GM23248 (cell line): ENCODE measurements at regions not wholly inside any gene's neighbourhood (a gene's known extent, or its start where the extent isn't known, plus 50 kb on each side); places are given as distances from the start of the nearest gene placed in this dataset.
A peak's percentile ranks its signal among the peaks of the same experiment; 100 is the strongest.

Experiments
- DNase-seq: peaks from one replicate; pipeline ENCODE4 v3.0.0-alpha.2; 2015
- H2AFZ ChIP-seq: fragments of 200-600 bp; sonication (generic); 2 replicates; pipeline ENCODE4 v1.6.1; 2016; ENCODE audit warnings: antibody characterized with exemption
- H3F3A ChIP-seq: fragments of 200-600 bp; sonication (generic); 2 replicates; pipeline ENCODE4 v1.6.1; 2016; ENCODE audit warnings: mild to moderate bottlenecking, antibody characterized with exemption, mixed run types; ENCODE audit not compliant: insufficient read depth
- H3K27ac ChIP-seq: fragments of 200-600 bp; sonication (generic); 2 replicates; pipeline ENCODE4 v1.5.1; 2016; ENCODE audit warnings: mild to moderate bottlenecking
- H3K27me3 ChIP-seq: fragments of 200-600 bp; sonication (generic); replicated peaks from 2 replicates; pipeline ENCODE4 v1.6.1; 2016; ENCODE audit warnings: mild to moderate bottlenecking; ENCODE audit not compliant: insufficient read depth
- H3K36me3 ChIP-seq: fragments of 200-600 bp; sonication (generic); 2 replicates; pipeline ENCODE4 v1.6.1; 2016; ENCODE audit warnings: low read depth, mild to moderate bottlenecking
- H3K4me1 ChIP-seq: fragments of 200-600 bp; sonication (generic); 2 replicates; pipeline ENCODE4 v1.6.1; 2016; ENCODE audit warnings: mild to moderate bottlenecking; ENCODE audit not compliant: insufficient read depth
- H3K4me2 ChIP-seq: fragments of 200-600 bp; sonication (generic); one replicate; pipeline ENCODE4 v1.6.1; 2016; ENCODE audit warnings: mild to moderate bottlenecking; ENCODE audit not compliant: unreplicated experiment
- H3K4me3 ChIP-seq: fragments of 200-600 bp; sonication (generic); 2 replicates; pipeline ENCODE4 v1.5.1; 2016; ENCODE audit warnings: mild to moderate bottlenecking
- H3K79me2 ChIP-seq: fragments of 200-600 bp; sonication (generic); 2 replicates; pipeline ENCODE4 v1.6.1; 2016; ENCODE audit warnings: mild to moderate bottlenecking; ENCODE audit not compliant: insufficient read depth
- H3K9ac ChIP-seq: fragments of 200-600 bp; sonication (generic); 2 replicates; pipeline ENCODE4 v1.6.1; 2016; ENCODE audit warnings: mild to moderate bottlenecking
- H3K9me2 ChIP-seq: fragments of 200-600 bp; sonication (generic); 2 replicates; pipeline ENCODE4 v1.6.1; 2016; ENCODE audit warnings: mixed run types, mild to moderate bottlenecking, moderate library complexity; ENCODE audit not compliant: insufficient read depth
- H3K9me3 ChIP-seq: fragments of 200-600 bp; sonication (generic); one replicate; pipeline ENCODE4 v1.6.1; 2017; ENCODE audit warnings: low read depth
- H4K20me1 ChIP-seq: fragments of 200-600 bp; sonication (generic); 2 replicates; pipeline ENCODE4 v1.6.0; 2016; ENCODE audit not compliant: insufficient read depth
- EZH2 ChIP-seq: fragments of 200-600 bp; sonication (generic); IDR thresholded peaks from 2 replicates; pipeline ENCODE4 v1.6.1; 2018; ENCODE audit warnings: antibody characterized with exemption, mild to moderate bottlenecking; ENCODE audit not compliant: insufficient read depth, poor library complexity, severe bottlenecking
- EZH2phosphoT487 ChIP-seq: fragments of 200-600 bp; sonication (generic); IDR thresholded peaks from 2 replicates; pipeline ENCODE4 v1.6.1; 2018; ENCODE audit warnings: antibody characterized with exemption, moderate library complexity, mild to moderate bottlenecking, low read depth; ENCODE audit not compliant: insufficient read depth
- WGBS, 2 experiments: methylation state at CpG; one replicate each; pipeline ENCODE4 v1.1.6; 2015 to 2017; ENCODE audit warnings: low lambda C conversion rate in 2 of 2, low coverage in 1 of 2; ENCODE audit errors: missing lambda C conversion rate in 2 of 2; 5-methylcytosine and 5-hydroxymethylcytosine counted together
- in situ Hi-C: fragments of 300-500 bp; cut with MboI; formaldehyde crosslinking; loops from 2 replicates; pipeline ENCODE4 v1.15.0; 2020

DNA sequence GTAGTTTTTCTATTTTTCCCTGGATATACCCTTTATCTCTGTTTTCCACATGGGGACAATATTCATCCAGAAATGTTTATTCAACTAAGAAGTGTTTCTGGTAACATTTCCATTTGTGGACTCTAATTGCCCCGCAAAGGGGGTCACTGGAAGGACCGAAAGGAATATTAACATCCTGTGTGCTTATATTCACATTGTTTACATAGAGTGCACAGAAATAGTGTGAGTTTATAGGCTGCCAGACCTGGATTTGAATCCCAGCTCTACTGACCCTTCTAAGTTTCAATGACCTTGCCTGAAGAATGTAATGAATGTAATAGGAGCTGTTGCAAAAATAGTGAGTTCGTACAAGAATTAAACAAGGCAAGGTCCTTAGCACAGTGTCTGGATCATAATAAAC is 152.9 kb upstream of the NCKAP5 start:
- 76 to 84% methylated on average over 3 of the region's 3 CpGs for WGBS, 2 experiments
- H4K20me1 ChIP-seq = no peaks in the 10 kb centered on the region

DNA sequence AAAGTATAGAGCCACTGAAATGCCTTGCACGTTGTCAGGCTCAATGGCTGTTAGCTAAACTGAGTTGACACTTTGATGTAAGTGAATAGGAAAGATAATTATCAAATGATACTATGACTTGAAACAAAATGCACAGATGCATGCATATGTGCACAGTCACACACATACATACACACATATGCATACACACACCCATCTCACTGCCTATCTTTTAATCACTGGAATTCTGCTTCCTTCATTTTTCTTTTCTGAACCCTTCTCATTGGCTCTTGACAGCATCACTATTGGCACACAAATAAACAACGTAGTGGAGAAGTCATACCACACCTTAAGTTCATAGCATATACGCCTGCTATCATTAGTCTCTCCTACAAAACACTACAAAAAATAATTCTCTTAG is 154.9 kb upstream of the NCKAP5 start:
- 81 to 88% methylated on average over 3 of the region's 3 CpGs for WGBS, 2 experiments
- no peak for DNase-seq
- Histone ChIP-seq H3K79me2 (no peaks in the 10 kb centered on the region), H3K9me2 (no peaks in the 10 kb centered on the region), H3K27me3 (no peaks in the 10 kb centered on the region), H2AFZ (no peak overlapping the region), H3K27ac (no peak overlapping the region), H3K4me3 (no peak overlapping the region), H3K9me3 (no peaks in the 10 kb centered on the region), H3K9ac (no peak overlapping the region), H3K4me1 (peaks cover 21% of the 10 kb centered on the region), H3K4me2 (no peak overlapping the region), H3K36me3 (no peaks in the 10 kb centered on the region), H4K20me1 (no peaks in the 10 kb centered on the region), H3F3A (peaks cover 14% of the 10 kb centered on the region; the same call in 1 of the 2 replicates)
- in situ Hi-C loops = no loop called here
- no peak for TF ChIP-seq EZH2phosphoT487
- no peak for TF ChIP-seq EZH2

More for the DNA sequence above, 152.9 kb upstream of the NCKAP5 start:
- no peaks in the 10 kb centered on the region for H3K79me2 ChIP-seq
- no peaks in the 10 kb centered on the region for H3K36me3 ChIP-seq
- H3K27ac ChIP-seq = no peak overlapping the region
- H3K4me3 ChIP-seq = no peak overlapping the region
- H3K4me2 ChIP-seq = no peak overlapping the region
- H3K9me2 ChIP-seq = no peaks in the 10 kb centered on the region
- TF ChIP-seq EZH2 (no peak), EZH2phosphoT487 (no peak)
- H3F3A ChIP-seq = peaks cover 23% of the 10 kb centered on the region; the same call in 1 of the 2 replicates
- H3K27me3 ChIP-seq = no peaks in the 10 kb centered on the region
- DNase-seq = no peak
- no peaks in the 10 kb centered on the region for H3K9me3 ChIP-seq
- no peak overlapping the region for H3K9ac ChIP-seq
- H2AFZ ChIP-seq = no peak overlapping the region
- peaks cover 35% of the 10 kb centered on the region for H3K4me1 ChIP-seq
- in situ Hi-C loops = no loop called here

DNA sequence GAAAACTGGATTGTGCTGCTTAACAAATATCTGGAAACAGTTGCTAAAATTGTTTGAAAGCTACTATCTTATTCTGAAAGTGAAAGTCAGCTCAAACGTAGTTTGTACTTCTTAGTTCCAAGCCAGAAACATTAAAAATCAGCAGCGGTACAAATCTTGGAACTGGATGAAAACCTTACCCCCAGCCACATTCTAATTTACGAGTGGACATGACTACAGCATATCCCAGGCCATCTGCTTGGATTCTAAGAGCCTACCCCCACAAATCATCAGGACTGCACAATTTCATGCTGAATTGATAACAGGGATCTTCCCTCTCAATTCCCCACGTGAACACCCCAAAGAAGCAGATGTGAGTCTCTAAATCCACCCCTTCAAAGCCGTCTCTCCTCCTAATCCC is 158.7 kb upstream of the NCKAP5 start:
- no peaks in the 10 kb centered on the region for H3K9me2 ChIP-seq
- no peaks in the 10 kb centered on the region for H3K4me1 ChIP-seq
- H3K4me2 ChIP-seq = peak overlapping the region; percentile 66
- H3F3A ChIP-seq = no peaks in the 10 kb centered on the region
- peak overlapping the region; percentile 35; the same call in 1 of the 2 replicates for H3K9ac ChIP-seq
- peak overlapping the region; percentile 78 for H2AFZ ChIP-seq
- no peak overlapping the region for H3K27ac ChIP-seq
- in situ Hi-C loops = no loop called here
- H3K27me3 ChIP-seq = no peaks in the 10 kb centered on the region
- WGBS, 2 experiments = 14 to 21% methylated on average over 5 of the region's 5 CpGs
- no peaks in the 10 kb centered on the region for H3K9me3 ChIP-seq
- no peaks in the 10 kb centered on the region for H3K36me3 ChIP-seq
- peak overlapping the region; percentile 46 for H3K4me3 ChIP-seq
- DNase-seq = peak; percentile 20
- no peaks in the 10 kb centered on the region for H4K20me1 ChIP-seq
- H3K79me2 ChIP-seq = no peaks in the 10 kb centered on the region
- TF ChIP-seq EZH2 = no peak
- TF ChIP-seq EZH2phosphoT487 = no peak

DNA sequence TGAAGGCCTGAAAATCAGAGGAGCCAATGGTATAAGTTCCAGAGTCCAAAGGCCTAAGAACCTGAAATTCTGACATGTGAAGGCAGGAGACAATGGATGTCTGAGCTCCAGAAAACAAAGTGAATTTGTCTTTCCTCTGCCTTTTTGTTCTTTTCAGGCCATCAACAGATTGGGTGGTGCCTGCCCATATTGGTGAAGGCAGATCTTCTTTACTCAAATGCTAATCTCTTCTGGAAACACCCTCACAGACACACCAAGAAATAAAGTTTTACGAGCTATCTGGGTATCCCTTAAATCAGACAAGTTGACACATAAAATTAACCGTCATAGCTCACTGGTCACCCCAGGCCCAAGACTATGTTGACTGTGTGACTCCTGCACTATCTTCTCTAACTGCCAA is 163.8 kb upstream of the NCKAP5 start:
- no peaks in the 10 kb centered on the region for H3K27me3 ChIP-seq
- WGBS, 2 experiments = 82 to 88% methylated on average over 2 of the region's 2 CpGs
- no peaks in the 10 kb centered on the region for H3K9me3 ChIP-seq
- H3K36me3 ChIP-seq = no peaks in the 10 kb centered on the region
- no peak for DNase-seq
- no peaks in the 10 kb centered on the region for H3K9me2 ChIP-seq
- H3K27ac ChIP-seq = no peak overlapping the region
- no peak overlapping the region for H3K9ac ChIP-seq
- H3F3A ChIP-seq = peaks cover 4% of the 10 kb centered on the region; the same call in 1 of the 2 replicates
- in situ Hi-C loops = no loop called here
- peaks cover 14% of the 10 kb centered on the region for H3K4me1 ChIP-seq
- H3K79me2 ChIP-seq = no peaks in the 10 kb centered on the region
- H3K4me2 ChIP-seq = no peak overlapping the region
- H3K4me3 ChIP-seq = no peak overlapping the region
- H4K20me1 ChIP-seq = no peaks in the 10 kb centered on the region
- H2AFZ ChIP-seq = no peak overlapping the region
- no peak for TF ChIP-seq EZH2phosphoT487
- no peak for TF ChIP-seq EZH2
